SK-N-SH (cell line): ENCODE measurements at regions not wholly inside any gene's neighbourhood (a gene's known extent, or its start where the extent isn't known, plus 50 kb on each side); places are given as distances from the start of the nearest gene placed in this dataset.

Source experiments
- CTCF ChIA-PET: fragments of 300-600, 350-600 bp; formaldehyde crosslinking; extraction: SDS; loops from one replicate; lab custom pipeline; 2021; lab: Yijun Ruan, JAX
- POLR2A ChIA-PET: fragments of 350-600 bp; sonication (Branson Sonifier 250); formaldehyde crosslinking; extraction: SDS; loops from one replicate; lab custom pipeline; 2020; ENCODE audit warnings: antibody characterized with exemption, inconsistent platforms; lab: Yijun Ruan, JAX
- DNase-seq: peaks from one replicate; pipeline ENCODE4 v3.0.0; 2012
- H2AFZ ChIP-seq: fragments of 200-600 bp; sonication (generic); 2 replicates; pipeline ENCODE4 v1.8.1; 2016; ENCODE audit warnings: antibody characterized with exemption, mild to moderate bottlenecking, low read depth
- H3F3A ChIP-seq: fragments of 200-600 bp; sonication (generic); replicated peaks from 2 replicates; pipeline ENCODE3; 2016; ENCODE audit warnings: antibody characterized with exemption, mild to moderate bottlenecking; ENCODE audit not compliant: insufficient read depth
- H3K27ac ChIP-seq, 2 experiments: fragments of 200-500 bp in 1 of 2; fragments of 200-600 bp in 1 of 2; sonication (Bioruptor generic) in 1 of 2; sonication (generic), shearing (Covaris generic) in 1 of 2; 2 replicates each; pipeline versions ENCODE4 v1.5.1 to v1.6.1; 2014 to 2016; ENCODE audit warnings: low read depth in 2 of 2, inconsistent platforms in 1 of 2, low read length in 1 of 2, mild to moderate bottlenecking in 1 of 2, mixed read lengths in 1 of 2
- H3K27me3 ChIP-seq: fragments of 200-600 bp; sonication (generic), shearing (Covaris generic); 2 replicates; pipeline ENCODE4 v1.6.1; 2016; ENCODE audit warnings: mixed run types; ENCODE audit not compliant: insufficient read depth
- H3K36me3 ChIP-seq, 2 experiments: fragments of 200-500 bp in 1 of 2; fragments of 200-600 bp in 1 of 2; sonication (Bioruptor generic) in 1 of 2; sonication (generic) in 1 of 2; replicated peaks in 1 of 2; 2 replicates each; pipeline versions ENCODE3 to v1.5.1; 2014 to 2016; ENCODE audit warnings: low read length in 1 of 2, mild to moderate bottlenecking in 1 of 2; ENCODE audit not compliant: insufficient read depth in 2 of 2, control insufficient read depth in 1 of 2
- H3K4me1 ChIP-seq, 2 experiments: fragments of 200-500 bp in 1 of 2; fragments of 200-600 bp in 1 of 2; sonication (Bioruptor generic) in 1 of 2; sonication (generic), shearing (Covaris generic) in 1 of 2; 2 replicates each; pipeline versions ENCODE4 v1.5.1 to v1.6.1; 2014 to 2016; ENCODE audit warnings: low read depth in 1 of 2, low read length in 1 of 2, mixed run types in 1 of 2; ENCODE audit not compliant: insufficient read depth in 2 of 2, control insufficient read depth in 1 of 2
- H3K4me2 ChIP-seq: fragments of 200-600 bp; sonication (generic), shearing (Covaris generic); 2 replicates; pipeline ENCODE4 v1.6.1; 2017; ENCODE audit warnings: mixed run types
- H3K4me3 ChIP-seq, 2 experiments: fragments of 200-500 bp in 1 of 2; fragments of 200-600 bp in 1 of 2; sonication (Bioruptor generic) in 1 of 2; sonication (generic), shearing (Covaris generic) in 1 of 2; 2 replicates each; pipeline versions ENCODE4 v1.5.1 to v1.8.1; 2014 to 2016; ENCODE audit warnings: low read depth in 2 of 2, inconsistent platforms in 1 of 2, low read length in 1 of 2, mild to moderate bottlenecking in 1 of 2, mixed read lengths in 1 of 2, moderate library complexity in 1 of 2
- H3K79me2 ChIP-seq: fragments of 200-600 bp; sonication (generic); 2 replicates; pipeline ENCODE4 v1.8.1; 2017; ENCODE audit warnings: mild to moderate bottlenecking; ENCODE audit not compliant: insufficient read depth
- H3K9ac ChIP-seq: fragments of 200-600 bp; sonication (generic); 2 replicates; pipeline ENCODE4 v1.6.1; 2017; ENCODE audit warnings: mixed run types
- H3K9me2 ChIP-seq: fragments of 200-600 bp; sonication (generic); 2 replicates; pipeline ENCODE4 v1.6.1; 2017; ENCODE audit warnings: mixed run types
- H3K9me3 ChIP-seq: fragments of 200-600 bp; sonication (generic); 2 replicates; pipeline ENCODE4 v1.6.1; 2017; ENCODE audit warnings: mixed run types, mild to moderate bottlenecking, moderate library complexity
- H4K20me1 ChIP-seq: fragments of 200-600 bp; sonication (generic); 2 replicates; pipeline ENCODE4 v1.6.1; 2017; ENCODE audit warnings: mild to moderate bottlenecking, mixed run types; ENCODE audit not compliant: insufficient read depth
- CHD2 ChIP-seq: fragments of 150-350 bp; IDR thresholded peaks from 2 replicates; pipeline ENCODE4 v1.6.1; 2018; ENCODE audit warnings: low read length; ENCODE audit not compliant: partially characterized antibody
- CTCF ChIP-seq: fragments of 200-600 bp; sonication (generic); IDR thresholded peaks from 2 replicates; pipeline ENCODE4 v1.6.1; 2017; ENCODE audit warnings: antibody characterized with exemption, mild to moderate bottlenecking, moderate library complexity
- EP300 ChIP-seq, 2 experiments: IDR thresholded peaks; 2 replicates each; pipeline versions ENCODE4 v1.4.0 to v1.6.1; 2012; ENCODE audit warnings: borderline replicate concordance in 1 of 2, low read depth in 1 of 2, low read length in 1 of 2
- FOXJ3 ChIP-seq: sonication (generic); formaldehyde crosslinking; IDR thresholded peaks from 2 replicates; pipeline ENCODE4 v1.5.1; 2020; ENCODE audit warnings: mild to moderate bottlenecking, missing genetic modification reagents
- MXI1 ChIP-seq: IDR thresholded peaks from 2 replicates; pipeline ENCODE4 v1.6.1; 2012; ENCODE audit warnings: mild to moderate bottlenecking, low read depth, low read length, improper control_type of control experiment
- NRF1 ChIP-seq: IDR thresholded peaks from 2 replicates; pipeline ENCODE4 v1.6.1; 2012; ENCODE audit warnings: low read depth, mild to moderate bottlenecking, low read length
- USF2 ChIP-seq: fragments of 150-350 bp; IDR thresholded peaks from 2 replicates; pipeline ENCODE4 v1.6.1; 2017; ENCODE audit warnings: antibody characterized with exemption, low read length, low read depth, borderline replicate concordance
- YY1 ChIP-seq: IDR thresholded peaks from 2 replicates; pipeline ENCODE4 v1.4.0; 2012; ENCODE audit warnings: low read depth, mild to moderate bottlenecking
- WGBS: methylation state at CpG from one replicate; pipeline ENCODE4 v1.1.6; 2017; ENCODE audit warnings: low lambda C conversion rate; 5-methylcytosine and 5-hydroxymethylcytosine counted together
- TF ChIP-seq, protein P1 (sequence below): IDR thresholded peaks from 2 replicates; pipeline ENCODE4 v1.4.0; 2012; ENCODE audit warnings: low read depth, borderline replicate concordance
- TF ChIP-seq, protein P2 (sequence below): IDR thresholded peaks from 2 replicates; pipeline ENCODE4; 2012
- TF ChIP-seq, protein P3 (sequence below): fragments of 150-350 bp; IDR thresholded peaks from 2 replicates; pipeline ENCODE4 v1.6.1; 2016; ENCODE audit warnings: mild to moderate bottlenecking, low read depth, low read length

DNA sequence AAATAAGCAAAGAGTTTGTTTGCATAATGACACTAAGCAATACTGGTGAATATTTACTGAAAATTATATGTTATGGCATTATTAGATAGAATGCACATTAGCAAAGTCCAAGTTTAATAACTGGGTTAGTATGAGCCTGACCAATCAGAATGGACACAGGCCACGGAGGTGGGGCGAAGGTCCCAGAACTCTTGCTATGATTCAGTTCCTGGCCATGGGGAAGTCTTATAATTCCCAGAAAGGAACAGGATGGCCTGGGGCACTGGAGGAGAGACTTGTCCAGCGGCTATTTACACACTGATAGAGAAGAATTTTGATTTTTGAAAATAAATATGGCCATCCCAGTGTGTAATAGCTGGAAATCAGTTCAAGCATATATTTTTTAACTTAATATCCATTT, 372.0 kb downstream of the EFNB2 start:
- no peak overlapping the region for H3K9ac ChIP-seq
- WGBS = 80% methylated on average over 3 of the region's 3 CpGs
- CTCF ChIA-PET = no interaction called here

GRCh38 chr13:106161146-106161545, 374.3 kb downstream of the EFNB2 start:
- POLR2A ChIA-PET = no interaction called here
- TF ChIP-seq, protein P1, sequence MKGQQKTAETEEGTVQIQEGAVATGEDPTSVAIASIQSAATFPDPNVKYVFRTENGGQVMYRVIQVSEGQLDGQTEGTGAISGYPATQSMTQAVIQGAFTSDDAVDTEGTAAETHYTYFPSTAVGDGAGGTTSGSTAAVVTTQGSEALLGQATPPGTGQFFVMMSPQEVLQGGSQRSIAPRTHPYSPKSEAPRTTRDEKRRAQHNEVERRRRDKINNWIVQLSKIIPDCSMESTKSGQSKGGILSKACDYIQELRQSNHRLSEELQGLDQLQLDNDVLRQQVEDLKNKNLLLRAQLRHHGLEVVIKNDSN = no peak
- TF ChIP-seq YY1 (no peak), USF2 (no peak), FOXJ3 (no peak), NRF1 (no peak), EP300 (IDR thresholded peaks at IDR 0.05; ENCODE audit: borderline replicate concordance in 1 of 2, low read depth in 1 of 2, low read length in 1 of 2) (no peak)
- TF ChIP-seq, protein P2, sequence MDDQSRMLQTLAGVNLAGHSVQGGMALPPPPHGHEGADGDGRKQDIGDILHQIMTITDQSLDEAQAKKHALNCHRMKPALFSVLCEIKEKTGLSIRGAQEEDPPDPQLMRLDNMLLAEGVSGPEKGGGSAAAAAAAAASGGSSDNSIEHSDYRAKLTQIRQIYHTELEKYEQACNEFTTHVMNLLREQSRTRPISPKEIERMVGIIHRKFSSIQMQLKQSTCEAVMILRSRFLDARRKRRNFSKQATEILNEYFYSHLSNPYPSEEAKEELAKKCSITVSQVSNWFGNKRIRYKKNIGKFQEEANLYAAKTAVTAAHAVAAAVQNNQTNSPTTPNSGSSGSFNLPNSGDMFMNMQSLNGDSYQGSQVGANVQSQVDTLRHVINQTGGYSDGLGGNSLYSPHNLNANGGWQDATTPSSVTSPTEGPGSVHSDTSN = no peak
- TF ChIP-seq, protein P3, sequence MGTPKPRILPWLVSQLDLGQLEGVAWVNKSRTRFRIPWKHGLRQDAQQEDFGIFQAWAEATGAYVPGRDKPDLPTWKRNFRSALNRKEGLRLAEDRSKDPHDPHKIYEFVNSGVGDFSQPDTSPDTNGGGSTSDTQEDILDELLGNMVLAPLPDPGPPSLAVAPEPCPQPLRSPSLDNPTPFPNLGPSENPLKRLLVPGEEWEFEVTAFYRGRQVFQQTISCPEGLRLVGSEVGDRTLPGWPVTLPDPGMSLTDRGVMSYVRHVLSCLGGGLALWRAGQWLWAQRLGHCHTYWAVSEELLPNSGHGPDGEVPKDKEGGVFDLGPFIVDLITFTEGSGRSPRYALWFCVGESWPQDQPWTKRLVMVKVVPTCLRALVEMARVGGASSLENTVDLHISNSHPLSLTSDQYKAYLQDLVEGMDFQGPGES = no peak
- DNase-seq = no peak
- no peak overlapping the region for H3K4me2 ChIP-seq
- no peaks in the 10 kb centered on the region; a peak in 2 of 4 replicates for H3K4me1 ChIP-seq
- H3F3A ChIP-seq = peaks cover 9% of the 10 kb centered on the region
- H3K4me3 ChIP-seq = no peak overlapping the region
- H3K36me3 ChIP-seq = peaks cover 0 to 4% of the 10 kb centered on the region in 2 experiments
- no peaks in the 10 kb centered on the region for H4K20me1 ChIP-seq
- no peak overlapping the region for H3K9ac ChIP-seq
- no peaks in the 10 kb centered on the region for H3K27me3 ChIP-seq
- CTCF ChIA-PET = interaction anchor here (1.7 kb wide), 1 partner anchor 12 kb away, joined by 4 read pairs; no protein-coding TSS in a partner anchor
- peak overlapping the region in 1 of 2 experiments; percentile 18; a peak in 2 of 4 replicates for H3K27ac ChIP-seq
- H3K79me2 ChIP-seq = no peaks in the 10 kb centered on the region
- 84% methylated on average over 3 of the region's 3 CpGs for WGBS
- 0 out of 2 replicates have a peak, but pooled peaks cover 3% of the 10 kb centered on the region for H3K9me3 ChIP-seq
- H2AFZ ChIP-seq = peak overlapping the region; percentile 71
- H3K9me2 ChIP-seq = no peaks in the 10 kb centered on the region

More for the DNA sequence above, 372.0 kb downstream of the EFNB2 start:
- Histone ChIP-seq H3K4me1 (peaks cover 0 to 3% of the 10 kb centered on the region in 2 experiments; a peak in 1 of 4 replicates), H3F3A (peaks cover 3% of the 10 kb centered on the region), H3K4me3 (no peak overlapping the region), H3K27me3 (no peaks in the 10 kb centered on the region), H3K9me2 (no peaks in the 10 kb centered on the region), H4K20me1 (no peaks in the 10 kb centered on the region), H2AFZ (no peak overlapping the region), H3K36me3 (peaks cover 0 to 4% of the 10 kb centered on the region in 2 experiments), H3K4me2 (no peak overlapping the region), H3K27ac (no peak overlapping the region), H3K79me2 (no peaks in the 10 kb centered on the region), H3K9me3 (0 out of 2 replicates have a peak, but pooled peaks cover 3% of the 10 kb centered on the region)
- no peak for TF ChIP-seq CHD2
- TF ChIP-seq CTCF = no peak
- TF ChIP-seq MXI1 = no peak
- DNase-seq = no peak
- POLR2A ChIA-PET = no interaction called here
